ENCODE measurements at regions not wholly inside any gene's neighbourhood (a gene's known extent, or its start where the extent isn't known, plus 50 kb on each side); places are given as distances from the start of the nearest gene placed in this dataset.

DNA sequence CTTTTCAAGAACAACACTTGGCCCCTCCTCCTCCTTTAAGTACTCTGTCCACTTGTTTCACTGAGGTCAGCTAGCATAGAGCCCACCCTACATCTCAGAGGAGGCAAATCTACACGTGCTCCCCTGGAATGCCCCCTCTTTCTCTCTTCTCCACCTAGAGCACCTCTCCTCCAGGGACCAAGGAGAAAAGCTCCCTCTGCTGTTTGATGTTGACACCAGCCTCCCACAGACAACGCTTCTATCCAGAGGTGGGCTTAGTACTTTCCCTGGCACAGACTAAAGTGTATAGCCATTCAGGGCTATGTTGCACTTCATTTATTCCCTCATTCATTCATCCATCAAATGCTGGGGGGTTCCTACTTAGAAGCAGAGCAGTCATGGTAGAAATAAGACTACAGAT lies 68.2 kb upstream of the TAF1L start:
- no peak for TF ChIP-seq CTCF (IDR thresholded peaks at IDR 0.05; ENCODE audit: insufficient read depth, low read length)
- TF ChIP-seq POLR2AphosphoS5 (IDR thresholded peaks at IDR 0.05; ENCODE audit: low read depth) = no peak
- no peak for TF ChIP-seq GABPA (IDR thresholded peaks at IDR 0.05; ENCODE audit: low read depth)

Data from HL-60 (cell line).